ENCODE measurements at regions not wholly inside any gene's neighbourhood (a gene's known extent, or its start where the extent isn't known, plus 50 kb on each side); places are given as distances from the start of the nearest gene placed in this dataset.

- no peak overlapping the region for H3K4me3 ChIP-seq (ENCODE audit: low read length)
- no peaks in the 10 kb centered on the region for H3K79me2 ChIP-seq (ENCODE audit: control insufficient read depth, low read length)
- no peak overlapping the region for H3K4me2 ChIP-seq (ENCODE audit: low read length)
- no peaks in the 10 kb centered on the region for H4K20me1 ChIP-seq (ENCODE audit: control insufficient read depth, insufficient read depth, low read depth, low read length)
- H3K36me3 ChIP-seq (ENCODE audit: control insufficient read depth, low read length) = no peaks in the 10 kb centered on the region
- H3K27me3 ChIP-seq (ENCODE audit: control insufficient read depth, low read length) = no peaks in the 10 kb centered on the region
- peaks cover 18% of the 10 kb centered on the region for H3K9me3 ChIP-seq (ENCODE audit: control insufficient read depth, insufficient read depth, low read length)
- H3K9me2 ChIP-seq (replicated peaks; ENCODE audit: control insufficient read depth, low read length) = no peaks in the 10 kb centered on the region
- H3F3A ChIP-seq (ENCODE audit: control insufficient read depth, insufficient read depth) = no peaks in the 10 kb centered on the region
- no peak overlapping the region for H3K27ac ChIP-seq (ENCODE audit: low read depth, low read length)
- TF ChIP-seq CTCF (IDR thresholded peaks at IDR 0.05; ENCODE audit: low read depth, low read length, poor library complexity, severe bottlenecking) (no peak), EZH2phosphoT487 (IDR thresholded peaks at IDR 0.05; ENCODE audit: borderline replicate concordance, low read length) (no peak)
- H3K4me1 ChIP-seq (ENCODE audit: control insufficient read depth, low read length) = no peaks in the 10 kb centered on the region
Measured at GRCh38 chr6:170007468-170008293, 256.3 kb downstream of the ERMARD start.

GRCh38 chr6:170006900-170007467 lies 255.6 kb downstream of the ERMARD start:
- H3K4me3 ChIP-seq (ENCODE audit: low read length) = no peak overlapping the region
- no peaks in the 10 kb centered on the region for H3F3A ChIP-seq (ENCODE audit: control insufficient read depth, insufficient read depth)
- H3K27me3 ChIP-seq (ENCODE audit: control insufficient read depth, low read length) = no peaks in the 10 kb centered on the region

GRCh38 chr6:170006071-170006899 lies 254.9 kb downstream of the ERMARD start:
- Histone ChIP-seq H3K4me1 (ENCODE audit: control insufficient read depth, low read length) (no peaks in the 10 kb centered on the region), H3K9me3 (ENCODE audit: control insufficient read depth, insufficient read depth, low read length) (peaks cover 30% of the 10 kb centered on the region), H4K20me1 (ENCODE audit: control insufficient read depth, insufficient read depth, low read depth, low read length) (no peaks in the 10 kb centered on the region), H3K79me2 (ENCODE audit: control insufficient read depth, low read length) (no peaks in the 10 kb centered on the region), H3F3A (ENCODE audit: control insufficient read depth, insufficient read depth) (no peaks in the 10 kb centered on the region), H3K4me2 (ENCODE audit: low read length) (no peak overlapping the region), H3K27ac (ENCODE audit: low read depth, low read length) (no peak overlapping the region), H3K9me2 (replicated peaks; ENCODE audit: control insufficient read depth, low read length) (no peaks in the 10 kb centered on the region), H3K36me3 (ENCODE audit: control insufficient read depth, low read length) (no peaks in the 10 kb centered on the region), H3K27me3 (ENCODE audit: control insufficient read depth, low read length) (no peaks in the 10 kb centered on the region), H3K4me3 (ENCODE audit: low read length) (no peak overlapping the region)
- TF ChIP-seq CTCF (IDR thresholded peaks at IDR 0.05; ENCODE audit: low read depth, low read length, poor library complexity, severe bottlenecking) (no peak), EZH2phosphoT487 (IDR thresholded peaks at IDR 0.05; ENCODE audit: borderline replicate concordance, low read length) (no peak)

More at GRCh38 chr6:170006900-170007467, 255.6 kb downstream of the ERMARD start:
- H3K4me2 ChIP-seq (ENCODE audit: low read length) = no peak overlapping the region
- H3K79me2 ChIP-seq (ENCODE audit: control insufficient read depth, low read length) = no peaks in the 10 kb centered on the region
- H3K4me1 ChIP-seq (ENCODE audit: control insufficient read depth, low read length) = no peaks in the 10 kb centered on the region
- no peaks in the 10 kb centered on the region for H3K9me2 ChIP-seq (replicated peaks; ENCODE audit: control insufficient read depth, low read length)
- peaks cover 23% of the 10 kb centered on the region for H3K9me3 ChIP-seq (ENCODE audit: control insufficient read depth, insufficient read depth, low read length)
- H3K27ac ChIP-seq (ENCODE audit: low read depth, low read length) = no peak overlapping the region
- no peaks in the 10 kb centered on the region for H3K36me3 ChIP-seq (ENCODE audit: control insufficient read depth, low read length)
- no peaks in the 10 kb centered on the region for H4K20me1 ChIP-seq (ENCODE audit: control insufficient read depth, insufficient read depth, low read depth, low read length)
- no peak for TF ChIP-seq CTCF (IDR thresholded peaks at IDR 0.05; ENCODE audit: low read depth, low read length, poor library complexity, severe bottlenecking)
- no peak for TF ChIP-seq EZH2phosphoT487 (IDR thresholded peaks at IDR 0.05; ENCODE audit: borderline replicate concordance, low read length)
